Activated CD4-positive, alpha-beta T cell treated with anti-CD3 and anti-CD28 coated beads, Interleukin-2, amount 10 ng/mL, durations not matched to agents 24 days and 14 days (primary cell): ENCODE measurements at regions not wholly inside any gene's neighbourhood (a gene's known extent, or its start where the extent isn't known, plus 50 kb on each side); places are given as distances from the start of the nearest gene placed in this dataset.
"Not testable (repeated sequence)": the region's sequence is repeated elsewhere in the genome, so short reads cannot be mapped to it uniquely, and the experiment has no call there.

ENCODE experiments used
- DNase-seq: peaks from one replicate; pipeline ENCODE4 v3.0.0; 2022
- H3K27ac Mint-ChIP-seq: one replicate; pipeline ENCODE4 v1.8.0; 2022; ENCODE audit warnings: mild to moderate bottlenecking, mixed read lengths
- H3K27me3 Mint-ChIP-seq: one replicate; pipeline ENCODE4 v1.8.0; 2022; ENCODE audit warnings: mixed read lengths
- H3K36me3 Mint-ChIP-seq: one replicate; pipeline ENCODE4 v1.8.0; 2022; ENCODE audit warnings: low read depth, mild to moderate bottlenecking, mixed read lengths
- H3K4me1 Mint-ChIP-seq: one replicate; pipeline ENCODE4 v1.8.0; 2021; ENCODE audit warnings: mixed read lengths
- H3K4me3 Mint-ChIP-seq: one replicate; pipeline ENCODE4 v1.8.0; 2022; ENCODE audit warnings: mild to moderate bottlenecking, moderate library complexity, mixed read lengths
- H3K9me3 Mint-ChIP-seq: one replicate; pipeline ENCODE4 v1.8.0; 2021; ENCODE audit warnings: mixed read lengths
- intact Hi-C: fragments of 100-400 bp; cut with micrococcal nuclease; formaldehyde crosslinking; loops from one replicate; pipeline ENCODE4 v1.15.1; 2023

DNA sequence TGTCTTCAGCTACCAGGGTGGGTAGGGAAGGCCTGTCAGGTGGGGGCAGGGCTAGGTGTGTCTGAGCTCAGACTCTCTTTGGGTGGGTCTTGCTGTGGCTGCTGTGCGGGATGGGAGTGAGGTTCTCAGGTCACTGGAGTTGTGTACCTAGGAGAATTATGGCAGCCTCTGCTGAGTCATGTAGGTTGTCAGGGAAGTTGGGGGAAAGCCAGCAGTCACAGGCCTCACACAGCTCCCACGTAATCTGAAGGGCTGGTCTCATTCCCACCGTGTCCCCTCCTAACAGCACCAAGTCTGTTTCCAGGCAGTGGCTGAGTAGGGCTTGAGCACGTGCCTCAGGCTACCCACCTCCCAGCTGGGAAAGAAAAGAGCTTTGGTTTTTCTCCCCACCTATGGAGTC is 67.0 kb downstream of the CHCHD4 start:
- Mint-ChIP-seq H3K4me3 (no peak overlapping the region), H3K36me3 (no peaks in the 10 kb centered on the region), H3K27me3 (peaks cover 6% of the 10 kb centered on the region), H3K27ac (no peak overlapping the region), H3K4me1 (no peaks in the 10 kb centered on the region), H3K9me3 (peaks cover 11% of the 10 kb centered on the region)
- DNase-seq = no peak
- intact Hi-C loops = no loop called here

GRCh38 chr3:14047841-14048240 is 76.8 kb downstream of the CHCHD4 start:
- Mint-ChIP-seq H3K4me3 (no peak overlapping the region), H3K27me3 (peaks cover 20% of the 10 kb centered on the region), H3K9me3 (peaks cover 5% of the 10 kb centered on the region), H3K4me1 (no peaks in the 10 kb centered on the region), H3K36me3 (no peaks in the 10 kb centered on the region), H3K27ac (no peak overlapping the region)
- intact Hi-C loops = loop anchor here (1.0 kb wide), 1 partner anchor 44 kb away; no protein-coding TSS in a partner anchor
- no peak for DNase-seq

DNA sequence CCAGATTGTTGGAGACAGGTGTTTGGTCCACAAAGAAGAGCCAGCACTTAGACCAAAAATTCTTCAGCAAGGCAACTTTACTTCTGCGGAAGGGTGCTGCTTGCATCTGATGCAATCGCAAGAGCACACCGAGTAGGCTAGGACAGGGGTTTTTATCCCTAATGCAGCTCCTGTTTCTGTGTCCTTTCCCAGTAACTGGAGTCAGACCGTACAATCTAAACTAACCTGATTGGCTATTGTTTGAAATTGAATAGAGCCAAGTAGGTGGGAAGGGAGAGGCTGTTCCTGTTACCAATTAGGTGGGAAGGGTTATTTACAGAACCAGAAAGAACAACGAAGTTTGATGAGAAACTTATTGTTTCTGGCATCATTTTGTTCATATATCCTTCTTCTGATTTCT is 77.6 kb downstream of the CHCHD4 start:
- Mint-ChIP-seq H3K27me3 (peaks cover 18% of the 10 kb centered on the region), H3K4me3 (no peak overlapping the region), H3K9me3 (peaks cover 5% of the 10 kb centered on the region), H3K36me3 (no peaks in the 10 kb centered on the region), H3K27ac (no peak overlapping the region), H3K4me1 (no peaks in the 10 kb centered on the region)
- DNase-seq = no peak
- intact Hi-C loops = no loop called here

DNA sequence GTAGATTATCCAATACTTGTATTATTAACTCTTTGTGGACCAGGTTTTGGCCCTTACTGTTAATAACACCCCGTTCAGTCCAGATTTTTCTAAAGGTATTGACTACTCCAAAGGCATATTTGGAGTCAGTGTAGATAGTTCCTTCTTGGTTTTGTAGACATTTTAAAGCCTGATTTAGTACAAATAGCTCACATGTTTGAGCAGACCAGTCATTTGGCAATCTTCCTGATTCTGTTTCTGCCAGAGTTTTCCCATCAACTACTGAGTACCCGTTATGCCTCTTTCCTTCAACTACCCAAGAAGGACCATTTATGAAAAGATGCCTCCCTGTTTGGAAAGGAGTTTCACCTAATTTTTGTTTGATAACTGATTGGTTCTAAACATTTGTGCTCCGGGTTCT is 82.0 kb downstream of the CHCHD4 start:
- H3K27me3 Mint-ChIP-seq = peaks cover 12% of the 10 kb centered on the region
- no peaks in the 10 kb centered on the region for H3K36me3 Mint-ChIP-seq
- H3K4me3 Mint-ChIP-seq = no peak overlapping the region
- DNase-seq = no peak
- H3K4me1 Mint-ChIP-seq = no peaks in the 10 kb centered on the region
- intact Hi-C loops = no loop called here
- H3K27ac Mint-ChIP-seq = no peak overlapping the region
- peaks cover 5% of the 10 kb centered on the region for H3K9me3 Mint-ChIP-seq

DNA sequence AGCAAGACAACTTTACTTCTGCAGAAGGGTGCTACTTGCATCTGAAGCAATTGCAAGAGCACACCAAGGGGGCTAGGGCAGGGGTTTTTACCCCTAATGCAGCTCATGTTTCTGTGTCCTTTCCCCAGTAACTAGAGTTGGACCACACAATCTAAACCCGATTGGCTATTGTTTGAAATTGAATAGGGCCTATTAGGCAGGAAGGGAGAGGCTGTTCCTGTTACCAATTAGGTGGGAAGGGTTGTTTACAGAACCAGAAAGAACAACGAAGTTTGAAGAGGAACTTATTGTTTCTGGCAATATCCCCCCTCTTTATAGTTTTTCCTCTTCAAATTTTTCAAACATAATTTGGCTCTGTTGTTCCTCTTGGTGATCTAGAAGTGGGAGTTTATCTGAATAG is 85.5 kb downstream of the CHCHD4 start:
- H3K36me3 Mint-ChIP-seq = no peaks in the 10 kb centered on the region
- peaks cover 3% of the 10 kb centered on the region for H3K9me3 Mint-ChIP-seq
- H3K27ac Mint-ChIP-seq = no peak overlapping the region
- intact Hi-C loops = no loop called here
- no peak overlapping the region for H3K4me3 Mint-ChIP-seq
- no peak for DNase-seq
- no peaks in the 10 kb centered on the region for H3K4me1 Mint-ChIP-seq
- no peaks in the 10 kb centered on the region for H3K27me3 Mint-ChIP-seq

- Mint-ChIP-seq H3K27me3 (no peaks in the 10 kb centered on the region), H3K4me1 (no peaks in the 10 kb centered on the region), H3K36me3 (no peaks in the 10 kb centered on the region), H3K27ac (no peak overlapping the region), H3K4me3 (no peak overlapping the region), H3K9me3 (peaks cover 3% of the 10 kb centered on the region)
- no peak for DNase-seq
- intact Hi-C loops = no loop called here
Measured at GRCh38 chr3:14037211-14037610, 87.5 kb downstream of the CHCHD4 start.

DNA sequence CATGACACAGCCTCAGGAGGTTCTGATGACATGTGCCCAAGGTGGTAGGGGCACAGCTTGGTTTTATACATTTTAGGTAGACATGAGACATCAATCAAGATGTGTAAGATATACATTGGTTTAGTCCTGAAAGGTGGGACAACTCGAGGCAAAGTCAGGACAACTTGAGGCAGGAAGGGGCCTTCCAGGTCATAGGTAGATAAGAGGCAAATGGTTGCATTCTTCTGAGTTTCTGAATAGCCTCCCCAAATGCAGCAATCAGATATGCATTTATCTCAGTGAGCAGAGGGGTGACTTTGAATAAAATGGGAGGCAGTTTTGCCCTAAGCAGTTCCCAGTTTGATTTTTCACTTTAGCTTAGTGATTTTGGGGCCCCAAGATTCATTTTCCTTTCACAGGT is 91.6 kb downstream of the CHCHD4 start:
- H3K27me3 Mint-ChIP-seq = no peaks in the 10 kb centered on the region
- no peak overlapping the region for H3K4me3 Mint-ChIP-seq
- no peak overlapping the region for H3K27ac Mint-ChIP-seq
- DNase-seq = no peak
- H3K36me3 Mint-ChIP-seq = no peaks in the 10 kb centered on the region
- H3K9me3 Mint-ChIP-seq = peaks cover 3% of the 10 kb centered on the region
- no peaks in the 10 kb centered on the region for H3K4me1 Mint-ChIP-seq
- intact Hi-C loops = no loop called here

DNA sequence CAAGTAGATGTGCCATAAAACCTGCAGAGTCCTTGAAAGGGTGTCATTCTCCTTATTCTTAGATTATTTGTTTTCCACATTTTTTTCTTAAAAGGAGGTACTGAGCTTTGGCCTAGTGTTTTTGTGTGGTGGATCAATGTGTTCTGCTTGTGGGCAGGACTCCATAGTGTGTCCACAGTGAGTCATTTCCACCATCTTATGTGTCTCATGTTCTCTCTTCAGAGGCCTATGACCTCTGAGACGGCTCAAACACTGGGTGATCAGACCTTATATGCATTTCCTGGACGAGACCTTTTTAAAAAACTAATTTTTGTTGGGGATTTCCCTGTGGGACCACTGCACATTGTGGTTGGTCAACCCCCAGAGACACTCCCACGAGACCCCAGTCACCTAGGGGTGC is 93.4 kb downstream of the CHCHD4 start:
- no peak for DNase-seq
- no peak overlapping the region for H3K4me3 Mint-ChIP-seq
- intact Hi-C loops = no loop called here
- H3K9me3 Mint-ChIP-seq = peaks cover 2% of the 10 kb centered on the region
- H3K4me1 Mint-ChIP-seq = no peaks in the 10 kb centered on the region
- no peak overlapping the region for H3K27ac Mint-ChIP-seq
- no peaks in the 10 kb centered on the region for H3K36me3 Mint-ChIP-seq
- H3K27me3 Mint-ChIP-seq = no peaks in the 10 kb centered on the region

GRCh38 chr3:14029390-14029995 is 95.2 kb downstream of the CHCHD4 start:
- H3K27ac Mint-ChIP-seq, DNase-seq, intact Hi-C loops, H3K4me1 Mint-ChIP-seq, H3K27me3 Mint-ChIP-seq, H3K9me3 Mint-ChIP-seq, H3K36me3 Mint-ChIP-seq, H3K4me3 Mint-ChIP-seq: not testable (repeated sequence)

GRCh38 chr3:14028122-14028521 is 96.5 kb downstream of the CHCHD4 start:
- DNase-seq, H3K4me3 Mint-ChIP-seq, intact Hi-C loops, H3K27me3 Mint-ChIP-seq, H3K27ac Mint-ChIP-seq, H3K4me1 Mint-ChIP-seq, H3K36me3 Mint-ChIP-seq: not testable (repeated sequence)
- H3K9me3 Mint-ChIP-seq = peaks cover 12% of the 10 kb centered on the region

DNA sequence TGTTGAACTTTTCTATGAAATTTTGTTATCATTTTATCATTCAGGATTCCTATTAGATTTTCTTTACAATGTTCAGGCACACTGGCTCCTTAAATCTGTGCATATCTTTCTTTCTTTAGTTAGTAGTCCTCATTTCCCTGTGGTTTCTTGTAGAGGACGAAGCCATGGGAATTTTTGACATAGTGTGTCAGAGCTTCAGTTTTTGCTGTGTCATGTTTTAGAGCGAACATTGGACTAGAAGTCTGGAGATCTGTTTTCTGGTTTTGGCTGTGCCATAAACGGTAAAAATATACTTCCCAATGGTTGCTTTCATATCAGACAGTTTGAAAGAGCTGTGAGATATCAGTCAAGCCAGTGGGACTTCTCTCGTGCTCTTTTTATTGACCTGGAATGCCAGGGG is 105.2 kb downstream of the CHCHD4 start:
- Mint-ChIP-seq H3K9me3 (peaks cover 21% of the 10 kb centered on the region), H3K27me3 (peaks cover 5% of the 10 kb centered on the region), H3K36me3 (no peaks in the 10 kb centered on the region), H3K4me3 (no peak overlapping the region), H3K27ac (no peak overlapping the region), H3K4me1 (no peaks in the 10 kb centered on the region)
- no peak for DNase-seq
- intact Hi-C loops = no loop called here

GRCh38 chr3:14016900-14017475 is 107.7 kb downstream of the CHCHD4 start:
- H3K9me3 Mint-ChIP-seq = peaks cover 7% of the 10 kb centered on the region
- no peak for DNase-seq
- H3K27ac Mint-ChIP-seq = no peak overlapping the region
- H3K27me3 Mint-ChIP-seq = peaks cover 7% of the 10 kb centered on the region
- H3K4me3 Mint-ChIP-seq = no peak overlapping the region
- intact Hi-C loops = no loop called here
- no peaks in the 10 kb centered on the region for H3K36me3 Mint-ChIP-seq
- H3K4me1 Mint-ChIP-seq = no peaks in the 10 kb centered on the region

GRCh38 chr3:14007006-14007405 is 117.7 kb downstream of the CHCHD4 start:
- Mint-ChIP-seq H3K4me3 (no peak overlapping the region), H3K27me3 (peaks cover 6% of the 10 kb centered on the region), H3K36me3 (no peaks in the 10 kb centered on the region), H3K9me3 (no peaks in the 10 kb centered on the region), H3K4me1 (no peaks in the 10 kb centered on the region), H3K27ac (no peak overlapping the region)
- intact Hi-C loops = no loop called here
- no peak for DNase-seq

DNA sequence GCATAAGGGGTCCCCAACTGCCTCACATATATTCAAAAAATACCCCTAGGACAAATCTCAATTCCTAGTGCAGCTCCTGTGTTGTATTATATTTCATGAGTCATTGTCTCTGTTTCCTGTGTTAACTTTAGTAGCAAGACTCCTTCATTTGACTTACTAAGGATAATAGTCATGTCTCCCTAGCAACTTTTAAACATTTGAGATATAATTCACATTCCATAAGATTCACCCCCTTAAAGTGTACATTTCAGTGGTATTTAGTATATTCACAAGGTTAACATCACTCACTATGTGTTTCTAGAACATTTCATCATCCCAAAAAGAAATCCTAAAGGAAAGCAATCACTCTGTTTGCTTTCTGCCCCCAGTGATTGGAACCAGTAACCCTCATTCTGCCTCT is 121.3 kb upstream of the WNT7A start:
- no peaks in the 10 kb centered on the region for H3K9me3 Mint-ChIP-seq
- DNase-seq = no peak
- H3K36me3 Mint-ChIP-seq = no peaks in the 10 kb centered on the region
- no peak overlapping the region for H3K4me3 Mint-ChIP-seq
- H3K4me1 Mint-ChIP-seq = no peaks in the 10 kb centered on the region
- no peak overlapping the region for H3K27ac Mint-ChIP-seq
- intact Hi-C loops = no loop called here
- H3K27me3 Mint-ChIP-seq = peaks cover 6% of the 10 kb centered on the region

DNA sequence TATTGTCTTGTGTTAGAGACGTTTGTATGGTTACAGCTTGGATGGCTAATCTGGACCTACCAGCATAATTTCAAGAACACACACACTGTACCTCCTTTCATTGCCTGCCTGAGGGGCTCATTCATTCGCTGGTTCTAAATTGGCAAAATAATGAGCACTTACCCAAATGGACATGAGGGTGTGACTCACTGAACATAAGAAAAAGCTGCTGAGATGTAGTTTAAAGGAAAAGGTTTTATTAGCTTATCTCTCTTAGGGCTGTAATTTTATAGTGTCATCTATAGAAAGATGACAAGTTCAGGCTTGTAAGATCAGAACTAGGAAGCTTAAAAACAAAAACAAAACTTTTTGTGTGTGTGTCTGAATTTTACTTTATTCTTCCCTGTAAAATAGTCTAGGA is 120.7 kb upstream of the WNT7A start:
- H3K27ac Mint-ChIP-seq = no peak overlapping the region
- intact Hi-C loops = no loop called here
- H3K27me3 Mint-ChIP-seq = peaks cover 4% of the 10 kb centered on the region
- DNase-seq = no peak
- H3K36me3 Mint-ChIP-seq = no peaks in the 10 kb centered on the region
- no peak overlapping the region for H3K4me3 Mint-ChIP-seq
- peaks cover 5% of the 10 kb centered on the region for H3K9me3 Mint-ChIP-seq
- H3K4me1 Mint-ChIP-seq = no peaks in the 10 kb centered on the region
